Natural killer cell treated with Interleukin-12 subunit alpha and Interleukin-12 subunit beta and Interleukin-15 and Interleukin-18, amount 100 ng/mL, for 72 hours (primary cell): ENCODE measurements at regions not wholly inside any gene's neighbourhood (a gene's known extent, or its start where the extent isn't known, plus 50 kb on each side); places are given as distances from the start of the nearest gene placed in this dataset.

Experiments
- ATAC-seq, 2 donors: fragments of 150-1000 bp; cut with Tn5 transposase in 1 of 2; sonication (Bioruptor Pico), chemical (Tn5 transposase) in 1 of 2; 2 replicates each; pipeline ENCODE4 v1.10.0; 2021
- DNase-seq: peaks from one replicate; pipeline ENCODE4 v3.0.0; 2022; ENCODE audit warnings: low spot score
- H3K27ac Mint-ChIP-seq, 2 donors: 1 replicate in 1 of 2; 2 replicates in 1 of 2; pipeline ENCODE4 v1.8.0; 2022; ENCODE audit warnings: mixed read lengths in 2 of 2, mild to moderate bottlenecking in 1 of 2, moderate library complexity in 1 of 2
- H3K27me3 Mint-ChIP-seq, 2 donors: 1 replicate in 1 of 2; 2 replicates in 1 of 2; pipeline ENCODE4 v1.8.0; 2022; ENCODE audit warnings: mixed read lengths in 2 of 2
- H3K36me3 Mint-ChIP-seq: one replicate; pipeline ENCODE4 v1.8.0; 2022; ENCODE audit warnings: mixed read lengths
- H3K4me1 Mint-ChIP-seq, 2 donors: 1 replicate in 1 of 2; 2 replicates in 1 of 2; pipeline ENCODE4 v1.8.0; 2022; ENCODE audit warnings: low read depth in 2 of 2, mixed read lengths in 2 of 2, mild to moderate bottlenecking in 1 of 2
- H3K4me3 Mint-ChIP-seq: one replicate; pipeline ENCODE4 v1.8.0; 2022; ENCODE audit warnings: mixed read lengths
- H3K9me3 Mint-ChIP-seq: 2 replicates; pipeline ENCODE4 v1.8.0; 2022; ENCODE audit warnings: mixed read lengths

DNA sequence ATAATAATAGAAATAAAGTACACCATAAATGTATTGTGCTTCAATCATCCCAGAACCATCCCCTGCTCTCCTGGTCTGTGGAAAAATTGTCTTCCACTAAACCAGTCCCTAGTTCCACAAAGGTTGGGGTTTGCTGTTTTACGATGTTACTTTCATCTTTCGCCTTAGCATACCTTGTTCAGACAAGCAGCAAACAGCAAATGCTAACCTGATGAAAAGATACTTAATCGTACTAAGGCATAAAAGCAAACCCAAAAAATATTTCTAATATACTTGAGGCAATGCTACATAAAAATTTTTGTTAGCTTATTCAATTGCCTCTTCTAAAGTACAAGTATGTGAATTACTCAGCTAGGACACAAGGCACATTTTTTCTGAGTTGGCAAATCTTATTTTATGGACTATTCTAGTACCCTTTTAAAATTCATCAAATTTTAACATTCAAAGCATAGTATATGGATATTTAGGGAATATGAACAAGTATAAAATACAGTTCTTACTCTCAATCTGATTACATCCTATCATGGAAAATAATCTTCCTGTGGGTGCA, 97.1 kb upstream of the PLEKHG7 start:
- H3K36me3 Mint-ChIP-seq, result peaks cover 12% of the 10 kb centered on the region
- no peaks in the 10 kb centered on the region for H3K27me3 Mint-ChIP-seq
- H3K27ac Mint-ChIP-seq, result no peak overlapping the region
- DNase-seq (no peak), ATAC-seq (no peak)
- H3K9me3 Mint-ChIP-seq, result peaks cover 9% of the 10 kb centered on the region
- H3K4me1 Mint-ChIP-seq, result peaks cover 30% of the 10 kb centered on the region in 2 donors
- H3K4me3 Mint-ChIP-seq, result no peak overlapping the region

- H3K4me1 Mint-ChIP-seq, result peaks cover 31% of the 10 kb centered on the region in 2 donors
- ATAC-seq, result no peak
- H3K4me3 Mint-ChIP-seq, result no peak overlapping the region
- peaks cover 10% of the 10 kb centered on the region for H3K9me3 Mint-ChIP-seq
- H3K27me3 Mint-ChIP-seq, result no peaks in the 10 kb centered on the region
- H3K27ac Mint-ChIP-seq, result no peak overlapping the region
- peaks cover 16% of the 10 kb centered on the region for H3K36me3 Mint-ChIP-seq
- DNase-seq, result no peak
Measured at GRCh38 chr12:92604786-92605185, 98.0 kb upstream of the PLEKHG7 start.

DNA sequence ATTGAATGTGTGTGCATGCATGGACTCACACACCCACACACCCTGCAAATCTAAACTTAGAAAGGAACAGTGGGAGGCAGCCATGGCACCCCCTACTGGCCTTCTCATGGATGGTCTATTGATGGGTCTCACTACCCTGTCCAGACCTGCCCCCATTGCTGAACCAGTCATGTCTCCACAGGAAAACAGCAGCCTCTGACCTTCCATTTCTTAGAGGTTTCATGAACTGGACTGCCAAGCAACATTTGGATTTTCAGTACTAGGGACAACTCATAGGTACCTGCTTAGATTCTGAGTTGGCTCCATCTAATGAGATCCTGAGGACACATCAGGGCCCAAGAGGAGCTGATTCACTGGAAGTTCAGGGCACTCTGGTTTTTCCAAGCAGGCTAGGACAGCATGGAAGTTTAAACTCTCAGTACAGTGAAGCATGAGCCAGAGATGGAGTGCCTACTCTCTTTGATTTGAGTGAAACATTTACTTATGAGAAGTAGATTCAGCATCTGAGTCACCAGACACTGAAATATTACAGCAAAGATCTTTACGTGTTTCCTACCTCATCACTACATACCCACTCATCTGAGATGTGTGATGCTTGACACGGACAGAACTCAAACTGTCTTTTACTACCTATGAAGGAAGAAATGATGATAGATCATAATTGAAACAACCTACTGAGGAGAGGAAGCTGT, 98.9 kb upstream of the PLEKHG7 start:
- H3K4me3 Mint-ChIP-seq, result no peak overlapping the region
- DNase-seq, result no peak
- peaks cover 25% of the 10 kb centered on the region for H3K36me3 Mint-ChIP-seq
- H3K27ac Mint-ChIP-seq, result peak overlapping the region in 1 of 2 donors; percentile 44
- peak in 1 of 2 donors; percentile 40 for ATAC-seq
- peaks cover 31 to 36% of the 10 kb centered on the region in 2 donors for H3K4me1 Mint-ChIP-seq
- H3K27me3 Mint-ChIP-seq, result no peaks in the 10 kb centered on the region
- peaks cover 18% of the 10 kb centered on the region for H3K9me3 Mint-ChIP-seq

DNA sequence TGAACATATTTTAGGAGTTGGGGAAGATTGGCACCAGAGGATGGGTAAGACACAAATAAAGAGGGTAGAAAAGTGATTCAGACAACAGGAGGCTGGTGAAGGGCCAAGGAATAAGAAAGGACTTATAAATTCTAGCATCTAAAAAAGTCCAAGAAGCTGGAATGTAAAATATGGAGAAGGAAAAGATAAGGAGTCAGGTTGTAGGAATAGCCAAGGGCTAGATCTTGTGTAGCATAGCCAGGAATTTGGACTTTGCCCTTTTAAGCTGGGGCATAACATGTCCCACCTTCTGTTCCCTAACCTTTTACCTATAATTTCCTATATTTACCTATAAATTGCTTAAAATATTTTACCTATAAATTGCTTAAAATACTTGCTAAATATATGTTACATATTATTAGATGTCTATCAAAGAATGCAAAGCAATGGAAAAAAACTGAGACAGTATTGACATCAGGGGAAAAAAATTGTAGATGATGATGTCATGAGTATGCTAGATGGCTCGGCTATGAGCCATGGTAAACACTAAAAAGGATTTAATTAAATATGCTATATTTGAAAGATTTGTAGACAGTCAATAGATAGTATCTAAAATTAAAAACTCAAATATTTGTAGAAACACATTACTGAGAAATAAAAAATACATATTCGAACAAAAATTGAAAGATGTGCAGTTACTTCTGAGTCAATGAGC, 99.7 kb upstream of the PLEKHG7 start:
- peaks cover 29 to 35% of the 10 kb centered on the region in 2 donors for H3K4me1 Mint-ChIP-seq
- H3K4me3 Mint-ChIP-seq, result no peak overlapping the region
- H3K9me3 Mint-ChIP-seq, result peaks cover 22% of the 10 kb centered on the region
- H3K27me3 Mint-ChIP-seq, result no peaks in the 10 kb centered on the region
- DNase-seq, result no peak
- peak overlapping the region in 1 of 2 donors; percentile 44 for H3K27ac Mint-ChIP-seq
- H3K36me3 Mint-ChIP-seq, result peaks cover 29% of the 10 kb centered on the region
- ATAC-seq, result no peak

- H3K27ac Mint-ChIP-seq, result peak overlapping the region in 1 of 2 donors; percentile 26
- DNase-seq, result no peak
- no peak overlapping the region for H3K4me3 Mint-ChIP-seq
- peaks cover 26 to 37% of the 10 kb centered on the region in 2 donors for H3K4me1 Mint-ChIP-seq
- H3K36me3 Mint-ChIP-seq, result peaks cover 29% of the 10 kb centered on the region
- H3K9me3 Mint-ChIP-seq, result peaks cover 22% of the 10 kb centered on the region
- no peak for ATAC-seq
- no peaks in the 10 kb centered on the region for H3K27me3 Mint-ChIP-seq
Measured at GRCh38 chr12:92602476-92602875, 100.3 kb upstream of the PLEKHG7 start.

GRCh38 chr12:92601680-92602079, 101.1 kb upstream of the PLEKHG7 start:
- ATAC-seq (no peak), DNase-seq (no peak)
- Mint-ChIP-seq H3K4me1 (peaks cover 26 to 37% of the 10 kb centered on the region in 2 donors), H3K9me3 (peaks cover 22% of the 10 kb centered on the region), H3K27ac (peak overlapping the region in 1 of 2 donors; percentile 67), H3K27me3 (no peaks in the 10 kb centered on the region), H3K36me3 (peaks cover 29% of the 10 kb centered on the region), H3K4me3 (no peak overlapping the region)

- Mint-ChIP-seq H3K4me3 (no peak overlapping the region), H3K27me3 (no peaks in the 10 kb centered on the region), H3K27ac (peak overlapping the region in 1 of 2 donors; percentile 67), H3K9me3 (peaks cover 22% of the 10 kb centered on the region), H3K4me1 (peaks cover 30 to 39% of the 10 kb centered on the region in 2 donors), H3K36me3 (peaks cover 29% of the 10 kb centered on the region)
- no peak for ATAC-seq
- no peak for DNase-seq
Measured at GRCh38 chr12:92601176-92601575, 101.6 kb upstream of the PLEKHG7 start.

DNA sequence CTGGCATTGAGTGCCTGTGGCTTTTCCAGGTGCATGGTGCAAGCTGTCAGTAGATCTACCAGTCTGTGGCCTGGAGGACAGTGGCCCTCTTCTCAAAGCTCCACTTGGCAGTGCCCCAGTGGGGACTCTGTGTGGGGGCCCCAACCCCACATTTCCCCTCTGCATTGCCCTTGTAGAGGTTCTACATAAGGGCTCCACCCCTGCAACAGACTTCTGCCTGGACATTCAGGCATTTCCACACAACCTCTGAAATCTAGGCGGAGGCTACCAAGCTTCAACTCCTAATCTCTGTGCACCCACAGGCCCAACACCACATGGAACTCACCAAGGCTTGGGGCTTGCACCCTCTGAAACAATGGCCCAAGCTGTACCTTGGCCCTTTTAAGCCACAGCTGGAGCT, 102.7 kb upstream of the PLEKHG7 start:
- DNase-seq (no peak), ATAC-seq (no peak)
- peak overlapping the region in 1 of 2 donors; percentile 14 for H3K27ac Mint-ChIP-seq
- no peak overlapping the region for H3K4me3 Mint-ChIP-seq
- H3K9me3 Mint-ChIP-seq, result peaks cover 26% of the 10 kb centered on the region
- peaks cover 34% of the 10 kb centered on the region for H3K36me3 Mint-ChIP-seq
- H3K27me3 Mint-ChIP-seq, result no peaks in the 10 kb centered on the region
- H3K4me1 Mint-ChIP-seq, result peaks cover 41 to 47% of the 10 kb centered on the region in 2 donors

- no peak for DNase-seq
- H3K4me1 Mint-ChIP-seq, result peaks cover 56 to 59% of the 10 kb centered on the region in 2 donors
- H3K9me3 Mint-ChIP-seq, result peaks cover 26% of the 10 kb centered on the region
- no peak for ATAC-seq
- H3K36me3 Mint-ChIP-seq, result peaks cover 34% of the 10 kb centered on the region
- peak overlapping the region in 1 of 2 donors; percentile 14 for H3K27ac Mint-ChIP-seq
- no peaks in the 10 kb centered on the region for H3K27me3 Mint-ChIP-seq
- H3K4me3 Mint-ChIP-seq, result no peak overlapping the region
Measured at GRCh38 chr12:92597997-92598396, 104.8 kb upstream of the PLEKHG7 start.

DNA sequence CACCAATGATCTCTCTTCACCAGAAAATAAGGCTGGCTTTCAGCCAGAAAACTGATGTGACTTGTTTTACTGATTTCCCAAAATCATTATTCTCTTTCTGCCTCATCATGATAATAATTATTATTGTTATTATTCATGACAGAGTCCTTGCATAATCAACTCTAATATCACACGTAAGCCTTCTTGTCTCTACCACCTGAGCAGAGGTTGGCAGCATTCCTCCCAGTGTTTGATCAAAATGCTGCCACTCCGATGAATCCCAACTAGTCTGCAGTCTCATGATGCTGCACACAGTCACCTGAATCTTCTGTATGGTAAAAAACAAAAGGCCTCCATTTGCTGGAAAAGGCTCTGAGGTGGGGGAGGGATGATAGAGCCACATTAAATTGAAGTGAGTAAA, 105.7 kb upstream of the PLEKHG7 start:
- Mint-ChIP-seq H3K4me1 (peaks cover 56 to 57% of the 10 kb centered on the region in 2 donors), H3K4me3 (no peak overlapping the region), H3K36me3 (peaks cover 33% of the 10 kb centered on the region), H3K9me3 (peaks cover 26% of the 10 kb centered on the region), H3K27me3 (no peaks in the 10 kb centered on the region), H3K27ac (peak overlapping the region in 1 of 2 donors; percentile 37)
- no peak for DNase-seq
- ATAC-seq, result no peak

GRCh38 chr12:92596383-92596782, 106.4 kb upstream of the PLEKHG7 start:
- Mint-ChIP-seq H3K4me3 (no peak overlapping the region), H3K27ac (peak overlapping the region; percentile 48 to 88), H3K4me1 (peaks cover 54% of the 10 kb centered on the region in 2 donors)

DNA sequence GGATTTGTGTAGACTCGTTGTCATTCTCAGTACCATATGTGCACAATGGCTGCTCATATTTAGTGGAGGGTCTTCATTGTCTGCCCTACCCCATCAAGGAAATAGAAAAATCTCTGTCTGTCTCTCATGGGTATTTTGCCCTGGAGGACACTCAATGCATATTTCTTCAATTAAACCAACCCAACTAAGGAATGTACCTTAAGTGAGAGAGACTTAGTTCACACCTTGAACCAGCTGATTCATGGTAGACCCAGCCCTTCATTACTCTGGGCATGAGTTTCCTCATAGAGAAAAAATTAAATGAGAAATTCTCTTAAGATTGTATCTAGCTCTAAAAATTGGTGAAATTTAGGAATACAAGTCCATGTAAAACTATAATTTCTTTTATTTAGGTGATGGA, 107.1 kb upstream of the PLEKHG7 start:
- Mint-ChIP-seq H3K36me3 (peaks cover 22% of the 10 kb centered on the region), H3K27me3 (no peaks in the 10 kb centered on the region), H3K4me3 (peak overlapping the region; percentile 13), H3K27ac (peak overlapping the region; percentile 48 to 88), H3K4me1 (peaks cover 47 to 49% of the 10 kb centered on the region in 2 donors), H3K9me3 (peaks cover 17% of the 10 kb centered on the region)
- DNase-seq, result no peak
- no peak for ATAC-seq

More at GRCh38 chr12:92596383-92596782, 106.4 kb upstream of the PLEKHG7 start:
- H3K36me3 Mint-ChIP-seq, result peaks cover 27% of the 10 kb centered on the region
- H3K9me3 Mint-ChIP-seq, result peaks cover 22% of the 10 kb centered on the region
- no peaks in the 10 kb centered on the region for H3K27me3 Mint-ChIP-seq
- ATAC-seq, result no peak
- DNase-seq, result no peak

GRCh38 chr12:92593734-92594402, 108.9 kb upstream of the PLEKHG7 start:
- ATAC-seq (peak; percentile 99), DNase-seq (peak; percentile 89)
- peaks cover 9% of the 10 kb centered on the region for H3K36me3 Mint-ChIP-seq
- peak overlapping the region; percentile 81 to 88 for H3K27ac Mint-ChIP-seq
- peaks cover 8% of the 10 kb centered on the region for H3K9me3 Mint-ChIP-seq
- H3K27me3 Mint-ChIP-seq, result no peaks in the 10 kb centered on the region
- H3K4me1 Mint-ChIP-seq, result peaks cover 41 to 52% of the 10 kb centered on the region in 2 donors
- peak overlapping the region; percentile 75 for H3K4me3 Mint-ChIP-seq
